Liver (tissue), 3 donors: ENCODE measurements at regions not wholly inside any gene's neighbourhood (a gene's known extent, or its start where the extent isn't known, plus 50 kb on each side); places are given as distances from the start of the nearest gene placed in this dataset.

Source experiments
- ATF3 ChIP-seq: IDR thresholded peaks from 2 replicates; pipeline ENCODE4 v1.6.1; 2016; ENCODE audit warnings: antibody characterized with exemption
- CTCF ChIP-seq: fragments of 150-350 bp; IDR thresholded peaks from 2 replicates; pipeline ENCODE4 v1.5.1; 2017; ENCODE audit warnings: improper control_type of control experiment, low read depth, low read length; ENCODE audit not compliant: missing input control
- FOXA1 ChIP-seq: IDR thresholded peaks from 2 replicates; pipeline ENCODE4 v1.6.1; 2016; ENCODE audit warnings: antibody characterized with exemption
- JUND ChIP-seq, 2 donors: IDR thresholded peaks; 2 replicates each; pipeline ENCODE4 v1.6.1; 2016; ENCODE audit warnings: antibody characterized with exemption in 2 of 2
- REST ChIP-seq: IDR thresholded peaks from 2 replicates; pipeline ENCODE4 v1.6.1; 2016; ENCODE audit warnings: antibody characterized with exemption, mild to moderate bottlenecking
- RXRA ChIP-seq, 2 donors: IDR thresholded peaks; 2 replicates each; pipeline ENCODE4 v1.6.1; 2017 to 2018; ENCODE audit warnings: antibody characterized with exemption in 2 of 2, mild to moderate bottlenecking in 1 of 2
- SP1 ChIP-seq: IDR thresholded peaks from 2 replicates; pipeline ENCODE4 v1.6.1; 2018; ENCODE audit warnings: antibody characterized with exemption, mild to moderate bottlenecking
- TAF1 ChIP-seq: conservative IDR thresholded peaks from 2 replicates; pipeline ENCODE4 v1.6.1; 2016; ENCODE audit warnings: antibody characterized with exemption, mild to moderate bottlenecking
- YY1 ChIP-seq: IDR thresholded peaks from 2 replicates; pipeline ENCODE4 v1.6.1; 2016; ENCODE audit warnings: antibody characterized with exemption, mild to moderate bottlenecking
- donor health status: healthy.
- donor health status: healthy.

- TF ChIP-seq CTCF = no peak
- TF ChIP-seq SP1 = no peak
- TF ChIP-seq JUND (IDR thresholded peaks at IDR 0.05) = no peak
- TF ChIP-seq TAF1 = no peak
- TF ChIP-seq REST = no peak
- no peak for TF ChIP-seq FOXA1
- no peak for TF ChIP-seq RXRA (IDR thresholded peaks at IDR 0.05)
- TF ChIP-seq YY1 = no peak
- no peak for TF ChIP-seq ATF3
Observed at GRCh38 chr2:107007927-107008326, 122.0 kb upstream of the ST6GAL2 start.
